ENCODE measurements at regions not wholly inside any gene's neighbourhood (a gene's known extent, or its start where the extent isn't known, plus 50 kb on each side); places are given as distances from the start of the nearest gene placed in this dataset. TPM values are rescaled to one million over a fixed set of nuclear protein-coding genes. Genes with fewer than 3 reads are reported as not detected.
"Not testable (repeated sequence)": the region's sequence is repeated elsewhere in the genome, so short reads cannot be mapped to it uniquely, and the experiment has no call there.

DNA sequence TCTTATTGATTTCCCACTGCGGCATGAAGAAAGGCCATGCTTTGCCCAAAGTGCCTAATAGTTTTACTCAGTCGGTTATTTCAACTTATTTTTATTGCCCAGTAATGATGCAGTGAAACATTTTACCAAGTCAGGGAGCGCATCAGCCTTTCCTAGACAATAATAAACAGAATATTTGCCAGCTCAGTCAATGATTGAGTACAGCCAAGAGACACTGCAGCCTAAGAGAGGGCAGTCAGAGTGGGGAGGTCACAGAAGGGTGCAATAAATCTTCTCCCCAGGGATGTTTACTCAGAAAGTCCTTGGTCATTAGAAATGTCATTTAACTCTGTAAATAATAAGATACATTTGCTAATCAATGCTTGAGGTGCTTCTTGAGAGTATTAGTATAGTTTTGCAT, 271.0 kb downstream of the SPATA31A7 start:
- WGBS, 2 donors, result no CpG with 5 or more reads among the region's 3 CpGs
- H3K27me3 ChIP-seq; H3K9me3 ChIP-seq; intact Hi-C loops (cut with DNase I); H3K4me1 ChIP-seq; H3K4me3 ChIP-seq (replicated peaks in 1 of 3); H3K36me3 ChIP-seq; DNase-seq; H3K27ac ChIP-seq: not testable (repeated sequence)

Small RNA genes in the stretch of these regions (small RNA-seq; reads per million reads assigned to genes)
- not detected for gene RN7SL462P

Data from thyroid gland (tissue), 4 donors.